K562 (cell line): ENCODE measurements at regions not wholly inside any gene's neighbourhood (a gene's known extent, or its start where the extent isn't known, plus 50 kb on each side); places are given as distances from the start of the nearest gene placed in this dataset.

Experiments used
- NCOR1 ChIP-seq: fragments of 450-650 bp; IDR thresholded peaks from 2 replicates; pipeline ENCODE4 v1.6.1; 2016; ENCODE audit warnings: mild to moderate bottlenecking, moderate library complexity
- NR4A1 ChIP-seq, 2 experiments: fragments of 250-450 bp in 1 of 2; fragments of 450-650 bp in 1 of 2; sonication (Bioruptor Pico) in 1 of 2; IDR thresholded peaks; 2 replicates each; pipeline versions ENCODE4 v1.4.0 to v1.6.1; 2016 to 2020; ENCODE audit warnings: mild to moderate bottlenecking in 2 of 2, missing compliant biosample characterization in 1 of 2, missing genetic modification characterization in 1 of 2, moderate library complexity in 1 of 2
- POLR2A ChIP-seq: fragments of 450-650 bp; conservative IDR thresholded peaks from 2 replicates; pipeline ENCODE4 v1.6.1; 2016
- SMARCA5 ChIP-seq: fragments of 450-650 bp; IDR thresholded peaks from 2 replicates; pipeline ENCODE4 v1.6.1; 2016
- TRIM28 ChIP-seq: fragments of 450-650 bp; IDR thresholded peaks from 2 replicates; pipeline ENCODE4 v1.6.1; 2017
- ZBTB40 ChIP-seq, 2 experiments: fragments of 450-650 bp in 1 of 2; sonication (generic) in 1 of 2; formaldehyde crosslinking in 1 of 2; IDR thresholded peaks; 2 replicates each; pipeline versions ENCODE4 v1.7.1 to v1.9.0; 2016 to 2022; ENCODE audit warnings: inconsistent platforms in 1 of 2, mild to moderate bottlenecking in 1 of 2, missing genetic modification reagents in 1 of 2

- TF ChIP-seq TRIM28, result no peak
- no peak for TF ChIP-seq ZBTB40 (IDR thresholded peaks at IDR 0.05)
- no peak for TF ChIP-seq ZBTB40 (CRISPR knock-in tag; IDR thresholded peaks at IDR 0.05)
- no peak for TF ChIP-seq POLR2A
- no peak for TF ChIP-seq SMARCA5
- TF ChIP-seq NCOR1, result no peak
- TF ChIP-seq NR4A1 (CRISPR knock-in tag; IDR thresholded peaks at IDR 0.05), result no peak
- no peak for TF ChIP-seq NR4A1 (tag; IDR thresholded peaks at IDR 0.05)
Measured at GRCh38 chr18:70520867-70521266, 232.0 kb downstream of the SOCS6 start (continued).
